NOMO-1 (cell line): ENCODE measurements at regions not wholly inside any gene's neighbourhood (a gene's known extent, or its start where the extent isn't known, plus 50 kb on each side); places are given as distances from the start of the nearest gene placed in this dataset.

ENCODE experiments used
- DNase-seq, 2 experiments: peaks; one replicate each; lab custom pipeline; 2025; ENCODE audit not compliant: unreplicated experiment in 2 of 2; lab: John Stamatoyannopoulos, UW

DNA sequence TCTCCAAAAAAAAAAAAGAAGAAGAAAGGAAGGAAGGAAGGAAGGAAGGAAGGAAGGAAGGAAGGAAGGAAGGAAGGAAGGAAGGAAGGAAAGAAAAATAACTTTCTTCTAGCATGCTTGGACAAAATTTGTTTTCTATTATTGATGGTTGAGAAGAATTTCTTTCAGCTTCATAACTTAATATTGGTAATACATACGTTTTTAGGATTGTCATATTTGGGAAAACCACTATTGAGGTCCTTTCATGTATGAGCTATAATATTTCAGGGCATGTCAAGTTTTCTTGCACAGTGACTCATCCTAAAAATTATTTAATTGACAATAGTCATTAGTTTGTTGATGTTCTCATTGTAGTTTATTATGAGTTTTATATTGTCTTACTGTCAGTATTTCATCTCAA, 66.4 kb upstream of the PKDCC start:
- DNase-seq = no peak

DNA sequence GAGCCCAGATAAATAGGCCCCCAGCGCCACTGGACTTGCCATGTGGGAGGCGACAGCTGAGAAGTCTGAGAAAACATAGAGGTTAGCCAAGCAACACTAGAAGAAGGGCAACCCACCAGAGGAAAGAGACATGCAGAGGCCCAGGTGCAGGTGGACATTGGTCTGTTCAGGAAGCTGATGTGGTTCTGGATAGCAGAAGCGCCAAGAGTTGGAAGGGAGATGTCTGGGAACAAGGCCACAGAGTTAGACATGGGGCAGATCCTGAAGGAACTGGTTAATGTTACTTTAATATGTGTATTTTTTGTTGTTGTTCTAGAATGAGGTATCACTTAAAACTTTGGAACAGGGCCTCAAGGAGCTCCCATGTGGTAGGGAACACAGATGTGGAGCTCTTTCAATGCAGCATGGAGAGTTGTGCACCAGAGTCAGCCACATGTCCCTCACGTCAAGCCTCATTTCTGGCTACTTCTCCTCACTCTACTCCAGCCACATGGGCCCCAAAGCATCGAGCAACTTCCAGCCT, 62.2 kb upstream of the PKDCC start:
- DNase-seq = no peak

DNA sequence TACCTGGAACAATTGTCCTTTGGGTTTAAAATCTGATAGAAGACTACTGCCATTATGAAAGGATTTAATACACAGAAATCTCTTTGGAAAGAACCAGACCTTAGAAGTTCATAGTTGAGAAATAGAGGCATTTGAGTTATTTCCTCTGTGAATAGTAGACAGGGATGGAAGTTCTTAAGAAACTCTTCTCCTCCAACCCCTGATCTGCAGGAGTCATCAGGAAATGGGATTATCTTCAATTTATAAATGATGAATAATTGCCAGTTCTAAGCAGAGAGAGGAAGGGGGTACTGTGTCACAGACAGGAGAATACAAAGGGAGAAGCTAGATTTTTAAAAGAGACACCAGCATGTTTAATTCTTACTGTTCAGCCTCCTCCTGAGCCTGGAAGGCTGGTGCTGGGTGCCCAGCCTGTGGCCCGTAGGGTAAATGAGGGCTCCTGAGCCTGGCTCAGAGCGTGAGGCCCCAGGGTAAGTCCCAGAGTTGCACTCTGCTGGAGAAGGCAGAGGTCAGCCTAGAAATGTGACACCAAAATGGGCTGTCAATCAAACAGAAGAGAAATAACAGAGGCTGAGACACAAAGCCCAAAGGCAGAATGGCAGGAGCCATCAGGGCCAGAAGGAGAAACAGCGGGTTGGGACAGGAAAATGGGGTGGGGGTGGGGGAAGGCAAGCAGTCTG, 58.2 kb upstream of the PKDCC start:
- no peak for DNase-seq

DNA sequence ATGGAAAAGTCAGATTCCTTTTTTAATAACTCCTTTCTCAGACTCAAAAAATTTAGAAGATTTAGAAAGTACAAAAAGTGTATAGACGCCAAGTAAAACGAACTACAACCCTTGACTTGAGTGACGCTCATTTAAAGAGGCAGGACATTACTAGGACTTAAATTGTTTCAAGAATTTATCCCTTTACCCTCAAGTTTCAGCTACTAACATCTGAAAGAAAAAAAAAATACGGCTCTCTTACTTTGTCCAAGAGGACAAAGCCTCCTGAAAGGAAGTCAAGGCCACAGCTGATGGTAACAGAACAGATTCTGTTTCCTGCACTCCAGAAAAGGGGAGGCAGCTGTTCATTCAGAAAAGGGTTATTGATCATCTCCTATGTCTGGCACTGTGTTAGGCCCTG, 57.6 kb upstream of the PKDCC start:
- no peak for DNase-seq

DNA sequence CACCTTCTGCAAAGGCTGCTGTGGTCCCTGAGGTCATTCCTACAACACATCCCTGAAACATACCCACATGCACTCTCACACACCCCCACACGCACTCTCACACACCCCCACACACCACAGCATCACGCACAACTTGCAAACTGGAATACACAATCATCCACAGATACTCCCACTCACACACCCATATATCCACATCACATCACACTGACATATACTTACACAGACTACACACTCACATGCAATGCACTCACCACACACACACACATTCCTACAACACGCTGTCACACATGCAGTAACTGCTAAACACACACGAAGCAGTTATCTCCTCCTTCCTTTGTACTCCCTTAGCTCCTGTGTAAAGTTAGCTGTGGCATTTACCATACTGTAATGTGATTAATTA, 57.1 kb upstream of the PKDCC start:
- DNase-seq = no peak

DNA sequence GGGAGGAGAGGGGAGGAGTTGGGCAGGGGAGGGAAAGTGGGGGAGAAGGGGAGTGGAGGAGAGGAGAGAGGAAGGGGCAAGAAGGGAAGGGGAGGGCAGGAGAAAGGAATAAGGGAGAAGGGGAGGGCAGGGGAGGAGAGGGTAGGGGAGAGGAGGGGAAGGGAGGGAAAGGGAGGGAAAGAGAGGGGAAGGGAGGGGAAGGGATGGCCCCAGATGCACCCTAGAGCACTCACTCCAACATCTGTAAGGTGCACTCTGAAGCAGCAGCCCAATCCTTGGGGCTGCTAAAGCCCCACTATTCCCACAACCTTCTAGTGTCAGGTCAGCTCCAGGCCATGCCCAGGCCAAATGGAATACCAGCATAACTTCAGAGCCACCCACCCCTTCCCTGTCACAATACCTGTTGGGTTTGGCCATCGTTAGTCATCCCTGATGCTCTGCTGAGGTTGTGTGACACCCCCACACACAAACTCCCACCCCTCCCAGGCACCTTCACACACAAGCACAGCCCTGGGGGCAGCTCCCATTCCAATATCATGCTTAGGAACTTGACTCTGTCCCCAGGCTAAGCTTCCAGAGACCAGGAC, 55.7 kb upstream of the PKDCC start:
- DNase-seq = no peak

DNA sequence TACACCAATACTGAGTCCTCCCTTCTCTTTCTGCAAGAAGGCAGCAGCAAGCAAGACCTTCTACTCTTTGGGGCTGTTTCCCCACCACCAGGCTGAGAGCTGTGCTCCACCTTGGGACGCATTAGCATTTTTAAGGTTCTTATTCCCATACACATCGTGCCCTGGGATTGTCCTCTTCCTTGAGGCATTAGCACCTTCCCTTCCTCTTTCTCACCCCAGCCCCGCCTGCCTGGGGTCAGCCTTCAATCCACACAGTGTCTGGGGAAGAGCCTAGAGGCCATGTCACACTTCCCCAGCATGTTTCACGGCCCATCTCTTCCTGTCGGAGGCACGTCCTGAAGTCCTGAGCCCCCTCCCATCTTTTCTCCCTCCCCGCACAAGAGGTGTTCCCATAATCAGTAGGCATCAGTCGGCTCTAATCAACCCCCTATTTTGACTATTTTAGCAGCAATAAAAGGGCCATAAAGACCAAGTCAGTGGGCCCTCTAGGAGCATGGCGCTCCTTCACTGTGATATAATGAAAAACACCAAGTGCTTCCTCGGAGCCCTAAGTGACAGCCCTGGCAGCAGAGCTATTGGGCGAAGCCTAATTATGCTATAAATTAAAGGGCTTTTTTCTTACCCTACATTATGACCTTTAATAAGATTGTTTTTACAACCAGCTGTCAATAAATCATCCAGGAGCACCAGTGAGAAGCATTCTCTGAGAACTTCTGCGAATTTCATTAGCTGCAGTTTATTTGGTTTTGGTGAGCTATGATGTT, 55.0 kb upstream of the PKDCC start:
- no peak for DNase-seq

DNA sequence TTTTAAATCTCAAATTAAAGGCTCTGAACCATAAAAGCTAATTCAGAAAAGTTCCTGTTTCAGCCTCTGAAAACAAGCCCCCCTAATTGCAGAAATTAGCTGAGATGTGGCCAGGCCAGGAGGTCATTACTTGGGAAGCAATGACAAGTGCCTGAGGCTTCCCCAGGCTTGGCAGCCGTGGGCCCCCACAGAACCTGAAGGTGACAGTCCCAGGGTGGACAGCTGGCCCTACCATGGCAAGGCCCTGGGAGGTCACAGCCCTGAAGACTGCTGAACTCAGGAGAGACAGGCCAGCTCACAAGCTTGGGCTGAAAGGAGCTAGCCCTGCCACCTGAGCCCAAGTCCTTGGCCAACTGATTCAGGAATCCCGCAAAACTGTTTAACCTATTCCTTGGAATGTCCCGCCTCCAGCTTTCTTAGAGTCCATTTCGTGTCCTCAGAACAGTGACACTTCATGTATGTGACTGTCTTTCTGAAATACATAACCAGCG, 54.3 kb upstream of the PKDCC start:
- DNase-seq = no peak

DNA sequence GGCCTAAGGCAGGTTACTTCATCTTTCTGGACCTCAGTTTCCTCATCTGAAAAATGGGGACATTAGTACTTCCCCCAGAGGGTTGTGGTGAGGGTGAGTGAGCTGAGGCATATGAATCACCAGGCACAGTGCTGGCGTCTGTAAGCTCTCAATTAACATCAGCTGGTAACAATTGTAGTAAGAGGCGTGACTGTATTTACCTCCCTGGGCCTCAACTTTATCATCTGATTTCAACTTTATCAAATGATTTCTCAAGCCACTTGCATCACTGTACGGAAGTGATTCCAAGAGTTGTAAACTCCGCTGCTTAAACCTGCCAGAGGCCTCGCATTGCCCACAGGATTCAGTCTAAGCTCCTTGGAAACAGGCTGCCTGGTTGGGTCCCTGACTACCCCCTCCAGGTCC, 53.6 kb upstream of the PKDCC start:
- DNase-seq = no peak

DNA sequence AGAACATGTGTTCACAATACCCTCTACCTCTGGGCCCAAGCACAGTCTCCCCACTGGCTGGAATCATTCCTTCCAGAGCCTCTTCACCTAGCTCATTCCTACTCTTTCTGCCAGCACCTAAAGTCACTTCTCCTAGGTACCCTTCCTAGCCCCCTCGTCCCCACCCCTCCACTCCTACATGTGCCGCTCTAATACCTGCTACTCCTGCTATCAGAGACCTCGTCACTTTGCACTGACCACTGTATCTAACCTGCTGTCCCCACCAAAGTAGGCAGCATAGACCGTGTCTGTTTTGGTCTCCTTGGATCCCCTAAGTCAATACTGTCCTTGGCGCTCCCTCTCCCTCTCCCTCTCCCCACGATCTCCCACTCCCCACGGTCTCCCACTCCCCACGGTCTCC, 53.2 kb upstream of the PKDCC start:
- DNase-seq = no peak

DNA sequence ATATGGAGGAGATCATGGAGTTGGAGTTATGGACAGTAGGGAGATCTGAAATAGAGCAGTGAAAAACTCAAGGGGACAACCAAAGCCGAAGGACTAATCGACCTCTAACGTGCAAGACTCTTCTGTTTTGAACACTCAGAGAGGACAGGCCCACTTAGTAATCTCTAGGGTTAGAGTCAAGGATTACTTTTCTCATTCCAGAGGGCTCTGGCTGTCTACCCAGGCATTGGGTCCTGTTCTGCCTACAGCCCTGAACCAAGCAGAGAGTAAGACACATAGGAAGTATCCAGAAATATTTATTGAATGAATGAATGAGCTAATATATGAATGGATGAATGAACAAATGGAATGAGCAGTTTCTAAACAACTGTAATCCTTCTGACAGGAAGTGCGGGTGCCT, 50.3 kb upstream of the PKDCC start:
- no peak for DNase-seq
